ENCODE measurements at regions not wholly inside any gene's neighbourhood (a gene's known extent, or its start where the extent isn't known, plus 50 kb on each side); places are given as distances from the start of the nearest gene placed in this dataset.

- ATAC-seq (peak in 3 of 4 donors; percentile 22 to 70 (median 50)), DNase-seq (no peak)
- intact Hi-C loops (cut with DNase I): no loop called here
- Histone ChIP-seq H3K27ac (no peak overlapping the region), H3K4me1 (peaks cover 0 to 4% (median 0%) of the 10 kb centered on the region in 4 donors), H3K4me3 (no peak overlapping the region), H3K27me3 (no peaks in the 10 kb centered on the region), H3K9me3 (no peaks in the 10 kb centered on the region), H3K36me3 (no peaks in the 10 kb centered on the region)
- WGBS (ENCODE audit: insufficient coverage, low coverage, low lambda C conversion rate, missing lambda C conversion rate): 40% methylated on average over 2 of the region's 2 CpGs
- TF ChIP-seq POLR2A (IDR thresholded peaks at IDR 0.05) (no peak), CTCF (IDR thresholded peaks at IDR 0.05) (no peak)
These were observed 56.1 kb upstream of the C9orf72 start for GRCh38 chr9:27629425-27629824.

GRCh38 chr9:27632254-27632653 is 59.0 kb upstream of the C9orf72 start:
- H3K4me1 ChIP-seq: peaks cover 0 to 4% (median 0%) of the 10 kb centered on the region in 4 donors
- no peak overlapping the region for H3K27ac ChIP-seq
- intact Hi-C loops (cut with DNase I): no loop called here
- TF ChIP-seq POLR2A (IDR thresholded peaks at IDR 0.05) (no peak), CTCF (IDR thresholded peaks at IDR 0.05) (no peak)
- H3K27me3 ChIP-seq: no peaks in the 10 kb centered on the region
- H3K9me3 ChIP-seq: no peaks in the 10 kb centered on the region
- no peak for DNase-seq
- H3K4me3 ChIP-seq: no peak overlapping the region
- ATAC-seq: no peak
- WGBS (ENCODE audit: insufficient coverage, low coverage, low lambda C conversion rate, missing lambda C conversion rate): 75% methylated on average over 6 of the region's 6 CpGs
- no peaks in the 10 kb centered on the region for H3K36me3 ChIP-seq

GRCh38 chr9:27633764-27634163 is 60.5 kb upstream of the C9orf72 start:
- DNase-seq (no peak), ATAC-seq (peak in 2 of 4 donors; percentile 28)
- peaks cover 0 to 2% (median 0%) of the 10 kb centered on the region in 4 donors for H3K4me1 ChIP-seq
- WGBS (ENCODE audit: insufficient coverage, low coverage, low lambda C conversion rate, missing lambda C conversion rate): 45% methylated on average over 4 of the region's 4 CpGs
- H3K36me3 ChIP-seq: no peaks in the 10 kb centered on the region
- no peaks in the 10 kb centered on the region for H3K27me3 ChIP-seq
- no peak overlapping the region for H3K27ac ChIP-seq
- H3K4me3 ChIP-seq: no peak overlapping the region
- TF ChIP-seq POLR2A (IDR thresholded peaks at IDR 0.05): no peak
- no peak for TF ChIP-seq CTCF (IDR thresholded peaks at IDR 0.05)
- intact Hi-C loops (cut with DNase I): no loop called here
- no peaks in the 10 kb centered on the region for H3K9me3 ChIP-seq

GRCh38 chr9:27634879-27635278 is 61.6 kb upstream of the C9orf72 start:
- no peak for ATAC-seq
- no peaks in the 10 kb centered on the region for H3K9me3 ChIP-seq
- H3K36me3 ChIP-seq: no peaks in the 10 kb centered on the region
- DNase-seq: no peak
- no peak overlapping the region for H3K27ac ChIP-seq
- no peak for TF ChIP-seq POLR2A (IDR thresholded peaks at IDR 0.05)
- no peak for TF ChIP-seq CTCF (IDR thresholded peaks at IDR 0.05)
- WGBS (ENCODE audit: insufficient coverage, low coverage, low lambda C conversion rate, missing lambda C conversion rate): 34% methylated on average over 2 of the region's 2 CpGs
- H3K27me3 ChIP-seq: no peaks in the 10 kb centered on the region
- no peak overlapping the region for H3K4me3 ChIP-seq
- no peaks in the 10 kb centered on the region for H3K4me1 ChIP-seq
- intact Hi-C loops (cut with DNase I): no loop called here

- TF ChIP-seq POLR2A (IDR thresholded peaks at IDR 0.05) (no peak), CTCF (IDR thresholded peaks at IDR 0.05) (no peak)
- no peak overlapping the region for H3K4me3 ChIP-seq
- no peaks in the 10 kb centered on the region for H3K9me3 ChIP-seq
- intact Hi-C loops (cut with DNase I): no loop called here
- H3K27ac ChIP-seq: no peak overlapping the region
- H3K27me3 ChIP-seq: no peaks in the 10 kb centered on the region
- no peak for ATAC-seq
- H3K4me1 ChIP-seq: no peaks in the 10 kb centered on the region
- 57% methylated on average over 6 of the region's 6 CpGs for WGBS (ENCODE audit: insufficient coverage, low coverage, low lambda C conversion rate, missing lambda C conversion rate)
- H3K36me3 ChIP-seq: no peaks in the 10 kb centered on the region
- no peak for DNase-seq
These were observed 65.4 kb upstream of the C9orf72 start for GRCh38 chr9:27638716-27639115.

All from right lobe of liver (tissue), 6 donors.